ENCODE measurements at regions not wholly inside any gene's neighbourhood (a gene's known extent, or its start where the extent isn't known, plus 50 kb on each side); places are given as distances from the start of the nearest gene placed in this dataset.

- TF ChIP-seq CTCF (IDR thresholded peaks at IDR 0.05) = no peak
- no peak for TF ChIP-seq ZFX (IDR thresholded peaks at IDR 0.05; ENCODE audit: borderline replicate concordance)
These were observed 722.2 kb upstream of the EYS start for GRCh38 chr6:66429210-66429609.
